Type B pancreatic cell (in vitro differentiated cells): ENCODE measurements at regions not wholly inside any gene's neighbourhood (a gene's known extent, or its start where the extent isn't known, plus 50 kb on each side); places are given as distances from the start of the nearest gene placed in this dataset.

Experiments
- DNase-seq: peaks from one replicate; pipeline ENCODE4 v3.0.0; 2021; ENCODE audit warnings: mixed read lengths; ENCODE audit not compliant: unreplicated experiment; ENCODE audit errors: extremely low spot score
- H3K27ac Mint-ChIP-seq: 2 replicates; pipeline ENCODE4 v1.8.0; 2021; ENCODE audit warnings: mild to moderate bottlenecking, mixed read lengths
- H3K27me3 Mint-ChIP-seq: 2 replicates; pipeline ENCODE4 v1.8.0; 2021; ENCODE audit warnings: mixed read lengths
- H3K36me3 Mint-ChIP-seq: 2 replicates; pipeline ENCODE4 v1.8.0; 2021; ENCODE audit warnings: mixed read lengths
- H3K4me1 Mint-ChIP-seq: one replicate; pipeline ENCODE4 v1.8.0; 2021; ENCODE audit warnings: mixed read lengths; ENCODE audit not compliant: unreplicated experiment
- H3K4me3 Mint-ChIP-seq: 2 replicates; pipeline ENCODE4 v1.8.0; 2021; ENCODE audit warnings: mild to moderate bottlenecking, mixed read lengths
- H3K9me3 Mint-ChIP-seq: 2 replicates; pipeline ENCODE4 v1.8.0; 2021; ENCODE audit warnings: mixed read lengths
- CTCF ChIP-seq: fragments of 200-600 bp; sonication (generic); conservative IDR thresholded peaks from 2 replicates; pipeline ENCODE4 v1.5.0; 2021; ENCODE audit warnings: antibody characterized with exemption, mild to moderate bottlenecking

GRCh38 chr4:46684041-46684440, 225.0 kb downstream of the COX7B2 start:
- H3K27ac Mint-ChIP-seq: no peak overlapping the region
- H3K4me3 Mint-ChIP-seq: no peak overlapping the region
- no peak for TF ChIP-seq CTCF
- H3K27me3 Mint-ChIP-seq: no peaks in the 10 kb centered on the region
- no peaks in the 10 kb centered on the region for H3K9me3 Mint-ChIP-seq
- no peaks in the 10 kb centered on the region for H3K36me3 Mint-ChIP-seq
- no peak for DNase-seq
- no peaks in the 10 kb centered on the region for H3K4me1 Mint-ChIP-seq

- H3K9me3 Mint-ChIP-seq: no peaks in the 10 kb centered on the region
- no peak for TF ChIP-seq CTCF
These were observed 232.7 kb downstream of the COX7B2 start for GRCh38 chr4:46676364-46676763.

GRCh38 chr4:46674326-46674725, 234.7 kb downstream of the COX7B2 start:
- Mint-ChIP-seq H3K27ac (no peak overlapping the region), H3K4me3 (no peak overlapping the region), H3K27me3 (no peaks in the 10 kb centered on the region), H3K36me3 (no peaks in the 10 kb centered on the region), H3K9me3 (no peaks in the 10 kb centered on the region), H3K4me1 (no peaks in the 10 kb centered on the region)
- no peak for TF ChIP-seq CTCF
- no peak for DNase-seq

More at GRCh38 chr4:46676364-46676763, 232.7 kb downstream of the COX7B2 start:
- Mint-ChIP-seq H3K27me3 (no peaks in the 10 kb centered on the region), H3K36me3 (no peaks in the 10 kb centered on the region), H3K4me1 (no peaks in the 10 kb centered on the region), H3K27ac (no peak overlapping the region), H3K4me3 (no peak overlapping the region)
- DNase-seq: no peak

- Mint-ChIP-seq H3K4me1 (no peaks in the 10 kb centered on the region), H3K27ac (no peak overlapping the region), H3K4me3 (no peak overlapping the region), H3K9me3 (no peaks in the 10 kb centered on the region), H3K27me3 (no peaks in the 10 kb centered on the region), H3K36me3 (no peaks in the 10 kb centered on the region)
- TF ChIP-seq CTCF: no peak
- DNase-seq: no peak
These were observed 241.3 kb downstream of the COX7B2 start for GRCh38 chr4:46667790-46668189.

GRCh38 chr4:46656071-46656470, 253.0 kb downstream of the COX7B2 start:
- no peaks in the 10 kb centered on the region for H3K27me3 Mint-ChIP-seq
- H3K9me3 Mint-ChIP-seq: no peaks in the 10 kb centered on the region
- peak overlapping the region; percentile 23 for H3K27ac Mint-ChIP-seq
- no peak for DNase-seq
- H3K4me1 Mint-ChIP-seq: no peaks in the 10 kb centered on the region
- TF ChIP-seq CTCF: no peak
- H3K36me3 Mint-ChIP-seq: no peaks in the 10 kb centered on the region
- H3K4me3 Mint-ChIP-seq: no peak overlapping the region

- no peak overlapping the region for H3K4me3 Mint-ChIP-seq
- no peaks in the 10 kb centered on the region for H3K36me3 Mint-ChIP-seq
- no peak for DNase-seq
- H3K27ac Mint-ChIP-seq: no peak overlapping the region
- H3K9me3 Mint-ChIP-seq: no peaks in the 10 kb centered on the region
- H3K4me1 Mint-ChIP-seq: no peaks in the 10 kb centered on the region
- H3K27me3 Mint-ChIP-seq: no peaks in the 10 kb centered on the region
- TF ChIP-seq CTCF: no peak
These were observed 255.2 kb downstream of the COX7B2 start for GRCh38 chr4:46653842-46654241.
